ENCODE measurements at regions not wholly inside any gene's neighbourhood (a gene's known extent, or its start where the extent isn't known, plus 50 kb on each side); places are given as distances from the start of the nearest gene placed in this dataset.

DNA sequence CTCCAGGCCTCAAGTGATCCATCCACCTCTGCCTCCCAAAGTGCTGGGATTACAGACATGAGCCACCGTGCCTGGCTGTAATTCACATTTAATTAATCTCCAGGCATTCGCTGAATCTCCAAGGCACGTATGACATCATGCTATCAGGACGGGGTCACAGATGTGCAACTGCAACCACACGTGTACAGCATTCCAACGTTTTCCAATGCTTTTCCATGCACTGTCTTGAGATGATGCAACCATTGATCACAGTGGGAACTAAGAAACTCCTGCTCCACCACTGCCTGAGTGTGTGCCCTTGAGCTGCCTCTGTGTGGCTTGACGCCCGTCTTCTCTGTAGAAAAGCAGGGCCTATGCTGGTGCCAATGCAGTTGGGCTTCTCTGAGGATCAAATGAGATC lies 119.8 kb upstream of the LYZL2 start:
- TF ChIP-seq, protein P1, sequence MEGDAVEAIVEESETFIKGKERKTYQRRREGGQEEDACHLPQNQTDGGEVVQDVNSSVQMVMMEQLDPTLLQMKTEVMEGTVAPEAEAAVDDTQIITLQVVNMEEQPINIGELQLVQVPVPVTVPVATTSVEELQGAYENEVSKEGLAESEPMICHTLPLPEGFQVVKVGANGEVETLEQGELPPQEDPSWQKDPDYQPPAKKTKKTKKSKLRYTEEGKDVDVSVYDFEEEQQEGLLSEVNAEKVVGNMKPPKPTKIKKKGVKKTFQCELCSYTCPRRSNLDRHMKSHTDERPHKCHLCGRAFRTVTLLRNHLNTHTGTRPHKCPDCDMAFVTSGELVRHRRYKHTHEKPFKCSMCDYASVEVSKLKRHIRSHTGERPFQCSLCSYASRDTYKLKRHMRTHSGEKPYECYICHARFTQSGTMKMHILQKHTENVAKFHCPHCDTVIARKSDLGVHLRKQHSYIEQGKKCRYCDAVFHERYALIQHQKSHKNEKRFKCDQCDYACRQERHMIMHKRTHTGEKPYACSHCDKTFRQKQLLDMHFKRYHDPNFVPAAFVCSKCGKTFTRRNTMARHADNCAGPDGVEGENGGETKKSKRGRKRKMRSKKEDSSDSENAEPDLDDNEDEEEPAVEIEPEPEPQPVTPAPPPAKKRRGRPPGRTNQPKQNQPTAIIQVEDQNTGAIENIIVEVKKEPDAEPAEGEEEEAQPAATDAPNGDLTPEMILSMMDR (IDR thresholded peaks at IDR 0.05) = no peak
- no peak for TF ChIP-seq POLR2A (IDR thresholded peaks at IDR 0.05)
